ENCODE measurements at regions not wholly inside any gene's neighbourhood (a gene's known extent, or its start where the extent isn't known, plus 50 kb on each side); places are given as distances from the start of the nearest gene placed in this dataset.

DNA sequence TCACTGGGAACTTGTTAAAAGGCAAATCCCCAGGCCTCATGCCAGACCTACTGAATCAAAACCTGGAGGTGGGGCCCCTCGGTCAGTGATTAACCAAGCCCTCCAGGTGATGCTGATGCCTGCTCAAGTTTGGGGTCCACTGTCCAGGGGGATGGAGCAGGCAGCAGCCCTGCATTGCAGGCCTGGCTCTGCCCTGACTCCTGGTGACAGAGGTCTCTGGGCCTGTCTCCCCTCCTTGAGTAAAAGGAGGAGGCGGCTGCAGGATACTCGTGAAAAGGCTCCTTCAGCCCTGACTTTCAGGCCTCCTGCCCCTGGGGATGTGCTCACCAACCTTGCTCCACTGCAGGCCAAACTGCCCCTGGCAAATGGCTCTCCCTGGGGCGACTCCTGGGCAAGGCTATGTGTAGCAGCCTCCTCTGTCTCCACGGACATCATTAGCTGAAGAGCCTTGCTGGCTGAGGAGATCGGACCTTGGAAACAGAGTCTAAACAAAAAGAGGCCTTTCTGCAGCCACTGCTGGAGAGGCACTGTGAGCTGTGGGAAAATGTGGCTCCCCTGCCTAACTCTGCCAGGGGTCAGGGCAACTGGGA, 134.8 kb upstream of the ALDH1B1 start:
- H3K36me3 Mint-ChIP-seq (ENCODE audit: low read depth): no peaks in the 10 kb centered on the region
- H3K27ac Mint-ChIP-seq: no peak overlapping the region
- no peaks in the 10 kb centered on the region for H3K4me1 Mint-ChIP-seq (ENCODE audit: low read depth)
- CTCF ChIA-PET: interaction anchor here (0.8 kb wide), 1 partner anchor 11 kb away, joined by 3 read pairs; no protein-coding TSS in a partner anchor
- H3K4me3 Mint-ChIP-seq: no peak overlapping the region
- no peak for DNase-seq
- no peaks in the 10 kb centered on the region for H3K9me3 Mint-ChIP-seq
- intact Hi-C loops (cut with micrococcal nuclease): no loop called here
- peaks cover 6% of the 10 kb centered on the region for H3K27me3 Mint-ChIP-seq (ENCODE audit: low read depth)

DNA sequence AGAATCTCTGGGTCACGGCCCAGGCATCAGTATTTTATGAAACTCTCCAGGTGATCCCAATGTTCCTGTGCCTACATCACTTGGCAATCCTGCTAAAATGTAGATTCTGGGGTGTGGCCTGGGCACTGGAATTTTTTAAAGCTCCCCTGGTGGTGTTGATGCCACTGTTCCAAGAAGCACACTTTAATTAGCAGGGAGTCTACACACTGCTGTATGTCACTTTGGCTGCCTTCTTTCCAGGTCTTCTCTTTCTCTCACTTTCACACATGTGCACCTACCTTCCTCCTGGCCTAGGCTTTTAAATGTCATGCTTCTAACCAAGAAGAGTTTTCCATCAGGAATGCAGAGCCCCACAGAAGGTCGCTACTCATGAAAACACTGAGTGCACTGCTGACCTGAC, 136.0 kb upstream of the ALDH1B1 start:
- Mint-ChIP-seq H3K4me1 (ENCODE audit: low read depth) (no peaks in the 10 kb centered on the region), H3K27ac (no peak overlapping the region), H3K36me3 (ENCODE audit: low read depth) (no peaks in the 10 kb centered on the region), H3K9me3 (no peaks in the 10 kb centered on the region), H3K27me3 (ENCODE audit: low read depth) (peaks cover 2% of the 10 kb centered on the region), H3K4me3 (no peak overlapping the region)
- intact Hi-C loops (cut with micrococcal nuclease): no loop called here
- CTCF ChIA-PET: interaction anchor here (0.7 kb wide), 1 partner anchor 19 kb away, joined by 3 read pairs; no protein-coding TSS in a partner anchor
- no peak for DNase-seq

- Mint-ChIP-seq H3K4me1 (ENCODE audit: low read depth) (no peaks in the 10 kb centered on the region), H3K27me3 (ENCODE audit: low read depth) (peaks cover 2% of the 10 kb centered on the region), H3K36me3 (ENCODE audit: low read depth) (no peaks in the 10 kb centered on the region), H3K27ac (no peak overlapping the region), H3K9me3 (no peaks in the 10 kb centered on the region), H3K4me3 (no peak overlapping the region)
- intact Hi-C loops (cut with micrococcal nuclease): no loop called here
- CTCF ChIA-PET: no interaction called here
- no peak for DNase-seq
Measured at GRCh38 chr9:38255599-38255998, 136.9 kb upstream of the ALDH1B1 start.

DNA sequence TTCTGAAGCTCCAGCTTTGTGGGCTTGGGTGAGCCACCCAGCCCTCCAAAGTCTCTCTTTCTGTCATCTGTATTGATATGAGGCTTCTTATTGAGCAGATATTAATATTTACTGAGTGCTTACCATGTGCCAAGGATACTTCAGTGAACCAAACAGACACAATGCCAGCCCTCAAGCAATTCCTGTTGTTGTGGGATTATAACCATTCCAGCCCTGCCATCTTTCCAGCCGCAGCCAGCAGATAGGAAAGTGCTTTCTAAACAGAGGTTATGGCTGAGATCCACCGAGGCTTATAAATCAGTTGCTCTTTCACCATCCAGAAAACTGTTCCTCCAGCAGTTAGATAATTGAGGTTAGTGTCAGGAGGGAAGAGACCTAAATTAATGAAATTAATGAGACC, 137.7 kb upstream of the ALDH1B1 start:
- Mint-ChIP-seq H3K27me3 (ENCODE audit: low read depth) (no peaks in the 10 kb centered on the region), H3K9me3 (no peaks in the 10 kb centered on the region), H3K36me3 (ENCODE audit: low read depth) (no peaks in the 10 kb centered on the region), H3K4me1 (ENCODE audit: low read depth) (no peaks in the 10 kb centered on the region), H3K27ac (no peak overlapping the region), H3K4me3 (no peak overlapping the region)
- CTCF ChIA-PET: no interaction called here
- no peak for DNase-seq
- intact Hi-C loops (cut with micrococcal nuclease): no loop called here

- no peaks in the 10 kb centered on the region for H3K9me3 Mint-ChIP-seq
- H3K4me1 Mint-ChIP-seq (ENCODE audit: low read depth): no peaks in the 10 kb centered on the region
- intact Hi-C loops (cut with micrococcal nuclease): no loop called here
- no peak overlapping the region for H3K4me3 Mint-ChIP-seq
- no peak overlapping the region for H3K27ac Mint-ChIP-seq
- DNase-seq: no peak
- CTCF ChIA-PET: no interaction called here
- H3K36me3 Mint-ChIP-seq (ENCODE audit: low read depth): no peaks in the 10 kb centered on the region
- H3K27me3 Mint-ChIP-seq (ENCODE audit: low read depth): no peaks in the 10 kb centered on the region
Measured at GRCh38 chr9:38254151-38254550, 138.4 kb upstream of the ALDH1B1 start.

DNA sequence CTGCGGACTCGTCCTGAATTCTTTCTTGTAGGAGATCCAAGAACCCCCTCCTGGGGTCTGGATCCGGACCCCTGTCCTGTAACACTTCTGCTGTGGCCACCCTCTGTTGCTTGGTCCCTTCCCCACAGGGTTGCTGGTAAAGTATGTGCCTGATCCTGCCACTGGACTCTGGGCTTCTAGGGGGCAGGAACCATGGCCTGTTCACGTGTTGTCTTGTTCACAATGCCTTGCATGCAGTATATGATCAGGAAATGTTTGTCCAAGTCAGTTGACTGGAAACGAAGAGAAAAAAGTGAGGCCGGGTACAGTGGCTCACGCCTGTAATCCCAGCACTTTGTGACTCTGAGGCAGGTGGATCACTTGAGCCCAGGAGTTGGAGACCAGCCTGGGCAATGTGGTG, 139.3 kb upstream of the ALDH1B1 start:
- no peaks in the 10 kb centered on the region for H3K4me1 Mint-ChIP-seq (ENCODE audit: low read depth)
- H3K27ac Mint-ChIP-seq: no peak overlapping the region
- H3K36me3 Mint-ChIP-seq (ENCODE audit: low read depth): no peaks in the 10 kb centered on the region
- no peaks in the 10 kb centered on the region for H3K27me3 Mint-ChIP-seq (ENCODE audit: low read depth)
- CTCF ChIA-PET: no interaction called here
- no peak for DNase-seq
- no peak overlapping the region for H3K4me3 Mint-ChIP-seq
- intact Hi-C loops (cut with micrococcal nuclease): no loop called here
- no peaks in the 10 kb centered on the region for H3K9me3 Mint-ChIP-seq

DNA sequence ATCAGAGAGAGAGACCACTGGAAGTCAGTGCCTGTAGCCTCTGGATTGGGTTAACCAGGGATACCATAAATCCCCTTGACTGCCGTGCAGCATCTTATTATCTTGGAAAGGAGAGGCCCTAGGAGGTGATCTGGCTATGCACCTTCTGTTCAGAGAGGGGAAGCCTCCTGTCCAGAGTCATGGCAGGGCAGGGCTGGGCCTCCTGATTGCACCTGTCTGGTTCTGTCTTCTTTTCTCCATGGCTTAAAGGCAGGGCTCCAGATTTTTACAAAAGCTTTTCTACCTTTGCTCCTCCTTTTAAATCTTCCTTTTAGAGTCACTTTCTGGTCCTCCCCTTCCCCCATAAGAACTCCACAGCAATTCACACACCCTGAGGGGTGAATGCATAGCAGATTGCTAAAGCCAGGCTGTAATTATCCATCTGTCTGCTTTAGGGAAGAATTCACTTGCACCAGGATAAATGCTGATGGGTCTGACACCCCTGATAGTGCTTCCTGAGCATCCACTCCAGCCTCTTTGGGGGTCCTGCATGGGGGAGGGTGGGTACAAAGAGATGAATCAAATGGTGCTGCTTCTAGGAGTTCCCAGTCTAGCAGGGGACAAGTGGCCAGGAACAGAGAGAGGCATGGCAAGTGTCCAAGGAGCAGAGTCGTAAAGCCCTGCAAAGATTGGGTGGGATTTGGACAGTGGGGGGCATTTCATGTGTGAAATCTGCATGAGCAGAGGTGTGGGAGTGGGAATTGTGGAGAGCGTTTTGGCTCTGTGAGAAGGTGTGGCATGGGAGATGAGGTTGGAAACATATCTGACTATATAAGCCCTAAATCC, 141.3 kb upstream of the ALDH1B1 start:
- CTCF ChIA-PET: no interaction called here
- H3K27ac Mint-ChIP-seq: no peak overlapping the region

GRCh38 chr9:38250279-38251035, 142.0 kb upstream of the ALDH1B1 start:
- CTCF ChIA-PET: no interaction called here
- H3K9me3 Mint-ChIP-seq: no peaks in the 10 kb centered on the region
- no peaks in the 10 kb centered on the region for H3K27me3 Mint-ChIP-seq (ENCODE audit: low read depth)
- H3K4me1 Mint-ChIP-seq (ENCODE audit: low read depth): no peaks in the 10 kb centered on the region
- intact Hi-C loops (cut with micrococcal nuclease): no loop called here
- H3K27ac Mint-ChIP-seq: no peak overlapping the region
- no peak for DNase-seq
- H3K36me3 Mint-ChIP-seq (ENCODE audit: low read depth): no peaks in the 10 kb centered on the region
- H3K4me3 Mint-ChIP-seq: no peak overlapping the region

More for the DNA sequence above, 141.3 kb upstream of the ALDH1B1 start:
- H3K4me3 Mint-ChIP-seq: no peak overlapping the region
- no peaks in the 10 kb centered on the region for H3K4me1 Mint-ChIP-seq (ENCODE audit: low read depth)
- no peaks in the 10 kb centered on the region for H3K27me3 Mint-ChIP-seq (ENCODE audit: low read depth)
- DNase-seq: no peak
- H3K36me3 Mint-ChIP-seq (ENCODE audit: low read depth): no peaks in the 10 kb centered on the region
- H3K9me3 Mint-ChIP-seq: no peaks in the 10 kb centered on the region
- intact Hi-C loops (cut with micrococcal nuclease): no loop called here

DNA sequence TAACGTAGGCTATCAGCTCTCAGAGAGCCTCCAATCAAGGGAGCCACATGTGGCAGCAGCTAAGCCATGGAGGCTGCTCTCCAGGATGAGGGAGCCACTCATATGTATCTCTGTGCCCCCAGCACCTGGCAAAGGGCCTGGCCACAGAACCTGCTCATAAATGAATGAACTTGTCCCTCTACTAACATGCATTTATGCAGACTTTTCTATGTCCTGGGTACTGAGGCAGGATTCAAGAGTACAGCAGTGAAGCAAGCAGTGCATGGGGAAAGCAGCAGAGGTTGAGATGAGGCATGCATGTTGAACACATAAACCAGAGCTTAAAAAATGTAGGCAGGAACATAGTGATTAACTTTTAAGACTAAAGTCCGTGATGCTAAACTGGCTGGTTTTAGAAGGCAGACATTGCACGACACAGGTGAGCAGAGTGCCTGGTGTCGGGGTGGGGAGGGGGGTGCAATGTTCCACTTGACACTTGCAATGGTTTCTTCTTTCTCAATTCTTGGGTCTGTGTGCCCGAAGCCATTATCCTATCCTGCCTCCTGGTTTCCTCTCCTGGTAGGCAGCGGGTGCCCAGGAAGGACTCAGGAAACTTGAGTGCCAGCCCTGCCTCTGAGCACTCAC, 142.8 kb upstream of the ALDH1B1 start:
- no peak for DNase-seq
- Mint-ChIP-seq H3K4me1 (ENCODE audit: low read depth) (no peaks in the 10 kb centered on the region), H3K27ac (no peak overlapping the region), H3K9me3 (no peaks in the 10 kb centered on the region), H3K4me3 (no peak overlapping the region), H3K36me3 (ENCODE audit: low read depth) (no peaks in the 10 kb centered on the region), H3K27me3 (ENCODE audit: low read depth) (no peaks in the 10 kb centered on the region)
- CTCF ChIA-PET: no interaction called here
- intact Hi-C loops (cut with micrococcal nuclease): no loop called here

DNA sequence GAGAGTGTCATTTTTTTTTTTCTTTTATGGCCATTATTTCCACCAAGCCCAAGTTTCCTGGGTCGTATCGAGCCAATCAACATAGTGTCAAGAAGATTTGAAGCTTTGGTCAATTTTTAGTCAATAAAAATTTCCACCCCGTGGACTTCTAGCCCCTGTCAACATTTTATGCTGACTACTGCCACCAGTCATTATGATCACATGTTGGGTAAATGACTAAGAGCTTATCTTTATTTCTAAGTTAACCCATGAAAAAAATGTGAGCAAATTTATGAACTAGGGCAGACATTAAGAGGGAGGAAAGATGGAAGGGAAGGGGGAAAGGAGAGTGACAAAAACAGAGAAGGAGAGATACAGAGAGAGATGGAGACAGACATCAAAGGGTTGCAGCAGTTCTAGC, 143.5 kb upstream of the ALDH1B1 start:
- intact Hi-C loops (cut with micrococcal nuclease): no loop called here
- Mint-ChIP-seq H3K27me3 (ENCODE audit: low read depth) (no peaks in the 10 kb centered on the region), H3K27ac (no peak overlapping the region), H3K9me3 (no peaks in the 10 kb centered on the region), H3K4me3 (no peak overlapping the region), H3K36me3 (ENCODE audit: low read depth) (no peaks in the 10 kb centered on the region), H3K4me1 (ENCODE audit: low read depth) (no peaks in the 10 kb centered on the region)
- CTCF ChIA-PET: no interaction called here
- DNase-seq: no peak

- CTCF ChIA-PET: interaction anchor here (0.8 to 1.0 kb wide), 2 partner anchors 80 to 159 kb away, joined by 3 read pairs; no protein-coding TSS in a partner anchor
- no peaks in the 10 kb centered on the region for H3K9me3 Mint-ChIP-seq
- no peaks in the 10 kb centered on the region for H3K27me3 Mint-ChIP-seq (ENCODE audit: low read depth)
- no peak overlapping the region for H3K4me3 Mint-ChIP-seq
- no peak for DNase-seq
- no peaks in the 10 kb centered on the region for H3K4me1 Mint-ChIP-seq (ENCODE audit: low read depth)
- intact Hi-C loops (cut with micrococcal nuclease): no loop called here
- no peaks in the 10 kb centered on the region for H3K36me3 Mint-ChIP-seq (ENCODE audit: low read depth)
- no peak overlapping the region for H3K27ac Mint-ChIP-seq
Measured at GRCh38 chr9:38246833-38247232, 145.7 kb upstream of the ALDH1B1 start.

- H3K9me3 Mint-ChIP-seq: no peaks in the 10 kb centered on the region
- H3K27ac Mint-ChIP-seq: no peak overlapping the region
- no peak for DNase-seq
- no peaks in the 10 kb centered on the region for H3K36me3 Mint-ChIP-seq (ENCODE audit: low read depth)
- intact Hi-C loops (cut with micrococcal nuclease): no loop called here
- H3K4me3 Mint-ChIP-seq: no peak overlapping the region
- H3K4me1 Mint-ChIP-seq (ENCODE audit: low read depth): no peaks in the 10 kb centered on the region
- CTCF ChIA-PET: interaction anchor here (0.7 kb wide), 1 partner anchor 139 kb away, joined by 5 read pairs; no protein-coding TSS in a partner anchor
- H3K27me3 Mint-ChIP-seq (ENCODE audit: low read depth): no peaks in the 10 kb centered on the region
Measured at GRCh38 chr9:38244971-38245370, 147.5 kb upstream of the ALDH1B1 start.
